PC-3 (cell line): ENCODE measurements at regions not wholly inside any gene's neighbourhood (a gene's known extent, or its start where the extent isn't known, plus 50 kb on each side); places are given as distances from the start of the nearest gene placed in this dataset.

ENCODE experiments used
- EZH2 ChIP-seq: fragments of 300-600 bp; sonication (generic); IDR thresholded peaks from one replicate; pipeline ENCODE4 v1.6.1; 2017; ENCODE audit warnings: antibody characterized with exemption, mild to moderate bottlenecking, low read length; ENCODE audit not compliant: unreplicated experiment
- EZH2phosphoT487 ChIP-seq: fragments of 300-600 bp; sonication (generic); IDR thresholded peaks from 2 replicates; pipeline ENCODE4 v1.6.1; 2018; ENCODE audit warnings: mild to moderate bottlenecking, antibody characterized with exemption, low read length, borderline replicate concordance
- TF ChIP-seq, protein P1 (sequence below): fragments of 300-600 bp; sonication (generic); conservative IDR thresholded peaks from 2 replicates; pipeline ENCODE4 v1.5.1; 2017; ENCODE audit warnings: antibody characterized with exemption, low read depth, mild to moderate bottlenecking, low read length

DNA sequence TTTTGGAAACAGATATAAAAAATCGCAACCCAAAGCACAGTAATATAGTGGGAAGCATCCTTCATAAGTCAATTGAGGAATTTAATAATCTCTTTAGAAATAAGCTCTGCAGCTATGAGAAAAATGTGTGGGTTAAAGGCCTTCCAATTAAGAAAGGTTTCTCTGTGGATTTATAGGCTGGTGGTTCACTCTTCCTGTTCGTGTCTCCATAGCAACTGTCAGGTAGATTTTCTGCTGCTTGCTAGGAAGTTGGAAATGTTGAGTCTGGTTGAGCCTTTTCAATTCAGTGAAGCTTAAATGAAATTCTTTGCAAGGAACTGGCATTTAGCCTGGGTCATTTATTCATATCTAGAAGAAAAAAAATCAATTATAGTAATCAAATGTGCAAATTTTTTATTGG is 652.8 kb upstream of the CELF2 start:
- TF ChIP-seq, protein P1, sequence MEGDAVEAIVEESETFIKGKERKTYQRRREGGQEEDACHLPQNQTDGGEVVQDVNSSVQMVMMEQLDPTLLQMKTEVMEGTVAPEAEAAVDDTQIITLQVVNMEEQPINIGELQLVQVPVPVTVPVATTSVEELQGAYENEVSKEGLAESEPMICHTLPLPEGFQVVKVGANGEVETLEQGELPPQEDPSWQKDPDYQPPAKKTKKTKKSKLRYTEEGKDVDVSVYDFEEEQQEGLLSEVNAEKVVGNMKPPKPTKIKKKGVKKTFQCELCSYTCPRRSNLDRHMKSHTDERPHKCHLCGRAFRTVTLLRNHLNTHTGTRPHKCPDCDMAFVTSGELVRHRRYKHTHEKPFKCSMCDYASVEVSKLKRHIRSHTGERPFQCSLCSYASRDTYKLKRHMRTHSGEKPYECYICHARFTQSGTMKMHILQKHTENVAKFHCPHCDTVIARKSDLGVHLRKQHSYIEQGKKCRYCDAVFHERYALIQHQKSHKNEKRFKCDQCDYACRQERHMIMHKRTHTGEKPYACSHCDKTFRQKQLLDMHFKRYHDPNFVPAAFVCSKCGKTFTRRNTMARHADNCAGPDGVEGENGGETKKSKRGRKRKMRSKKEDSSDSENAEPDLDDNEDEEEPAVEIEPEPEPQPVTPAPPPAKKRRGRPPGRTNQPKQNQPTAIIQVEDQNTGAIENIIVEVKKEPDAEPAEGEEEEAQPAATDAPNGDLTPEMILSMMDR, result no peak
- no peak for TF ChIP-seq EZH2
- no peak for TF ChIP-seq EZH2phosphoT487
